VCaP (cell line): ENCODE measurements at regions not wholly inside any gene's neighbourhood (a gene's known extent, or its start where the extent isn't known, plus 50 kb on each side); places are given as distances from the start of the nearest gene placed in this dataset.

Experiments used
- H3K27ac ChIP-seq: fragments of 450-650 bp; 2 replicates; pipeline ENCODE4 v1.5.1; 2017
- TF ChIP-seq, protein P1 (sequence below): fragments of 450-650 bp; conservative IDR thresholded peaks from 2 replicates; pipeline ENCODE4 v1.5.1; 2017; ENCODE audit warnings: mild to moderate bottlenecking, moderate library complexity

GRCh38 chr2:23100406-23100805 is 284.6 kb upstream of the KLHL29 start:
- TF ChIP-seq, protein P1, sequence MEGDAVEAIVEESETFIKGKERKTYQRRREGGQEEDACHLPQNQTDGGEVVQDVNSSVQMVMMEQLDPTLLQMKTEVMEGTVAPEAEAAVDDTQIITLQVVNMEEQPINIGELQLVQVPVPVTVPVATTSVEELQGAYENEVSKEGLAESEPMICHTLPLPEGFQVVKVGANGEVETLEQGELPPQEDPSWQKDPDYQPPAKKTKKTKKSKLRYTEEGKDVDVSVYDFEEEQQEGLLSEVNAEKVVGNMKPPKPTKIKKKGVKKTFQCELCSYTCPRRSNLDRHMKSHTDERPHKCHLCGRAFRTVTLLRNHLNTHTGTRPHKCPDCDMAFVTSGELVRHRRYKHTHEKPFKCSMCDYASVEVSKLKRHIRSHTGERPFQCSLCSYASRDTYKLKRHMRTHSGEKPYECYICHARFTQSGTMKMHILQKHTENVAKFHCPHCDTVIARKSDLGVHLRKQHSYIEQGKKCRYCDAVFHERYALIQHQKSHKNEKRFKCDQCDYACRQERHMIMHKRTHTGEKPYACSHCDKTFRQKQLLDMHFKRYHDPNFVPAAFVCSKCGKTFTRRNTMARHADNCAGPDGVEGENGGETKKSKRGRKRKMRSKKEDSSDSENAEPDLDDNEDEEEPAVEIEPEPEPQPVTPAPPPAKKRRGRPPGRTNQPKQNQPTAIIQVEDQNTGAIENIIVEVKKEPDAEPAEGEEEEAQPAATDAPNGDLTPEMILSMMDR = no peak

DNA sequence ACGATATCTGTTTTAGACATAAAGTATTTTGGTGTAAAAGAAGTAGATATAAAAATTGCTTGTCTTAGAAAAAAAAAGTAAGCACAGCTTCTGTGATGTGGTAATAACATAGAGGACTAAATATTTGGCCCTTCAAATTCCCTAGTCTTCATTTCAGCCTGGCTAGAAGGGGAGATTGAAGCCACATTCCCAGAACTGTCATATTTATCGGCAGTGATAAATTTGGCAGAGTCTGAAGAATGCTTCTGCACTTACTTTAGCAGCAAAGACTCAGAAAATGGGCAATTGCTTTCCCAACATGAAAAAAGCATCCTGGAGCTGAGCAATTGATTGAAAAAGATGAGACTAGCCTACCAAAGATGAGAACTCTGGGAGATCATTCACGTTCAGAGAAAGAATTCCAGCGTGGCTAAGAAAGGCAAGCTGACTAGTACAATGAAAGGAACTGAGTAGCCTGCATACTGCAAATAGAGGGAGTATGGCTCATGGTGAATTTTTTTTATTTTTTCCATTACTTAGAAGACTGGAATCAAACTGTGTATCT is 278.7 kb upstream of the KLHL29 start:
- TF ChIP-seq, protein P1 = no peak
- no peak overlapping the region for H3K27ac ChIP-seq

More at GRCh38 chr2:23100406-23100805, 284.6 kb upstream of the KLHL29 start:
- H3K27ac ChIP-seq = no peak overlapping the region

DNA sequence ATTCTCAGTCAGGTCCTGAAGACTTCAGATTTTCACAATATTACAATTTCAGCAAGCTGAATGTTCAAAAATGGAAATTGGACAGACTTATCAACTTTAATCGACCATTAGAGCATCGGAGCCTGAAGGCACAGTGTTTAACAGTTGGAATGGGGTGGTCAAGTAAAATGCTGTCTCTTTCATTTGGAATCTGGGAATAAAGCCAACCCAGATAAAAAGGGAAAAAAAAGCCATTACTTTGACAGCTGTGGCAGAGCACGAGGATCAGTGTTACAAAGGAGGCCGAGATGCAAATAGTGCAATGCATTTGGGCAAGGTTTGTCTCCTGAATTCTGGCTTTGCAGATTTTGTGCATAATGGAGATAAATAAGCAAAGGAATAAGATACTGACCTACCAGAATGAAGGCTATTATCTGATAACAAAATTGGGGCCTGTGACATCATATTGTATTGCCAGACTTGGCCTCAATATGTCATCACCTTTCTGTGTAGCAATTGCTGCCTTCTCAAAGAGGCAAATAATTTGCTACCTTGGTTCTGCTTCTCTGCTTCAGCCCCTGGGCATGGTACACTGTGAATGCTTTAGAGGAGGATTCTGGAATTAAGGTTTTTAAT is 277.5 kb upstream of the KLHL29 start:
- no peak overlapping the region for H3K27ac ChIP-seq
- TF ChIP-seq, protein P1 = no peak

DNA sequence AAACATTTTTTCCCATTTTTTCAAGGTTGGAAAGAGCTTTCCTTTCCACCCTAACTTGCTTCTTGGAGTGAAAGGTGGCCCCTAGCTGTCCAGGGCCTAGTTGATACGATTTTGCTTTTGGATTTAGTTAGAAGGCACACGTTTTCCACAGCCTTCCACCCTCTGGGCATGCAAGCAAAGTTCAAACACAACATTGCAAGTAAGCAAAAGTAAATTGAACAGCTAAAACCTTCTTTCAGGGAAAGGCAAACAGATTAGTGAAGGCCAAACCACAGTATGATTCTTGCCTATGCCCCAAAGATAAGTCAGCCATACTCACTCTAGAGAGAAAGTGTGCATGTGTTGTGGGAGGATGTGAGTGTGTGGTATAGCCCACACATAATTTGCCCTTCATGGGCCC is 273.7 kb upstream of the KLHL29 start:
- TF ChIP-seq, protein P1 = no peak
- no peak overlapping the region for H3K27ac ChIP-seq

DNA sequence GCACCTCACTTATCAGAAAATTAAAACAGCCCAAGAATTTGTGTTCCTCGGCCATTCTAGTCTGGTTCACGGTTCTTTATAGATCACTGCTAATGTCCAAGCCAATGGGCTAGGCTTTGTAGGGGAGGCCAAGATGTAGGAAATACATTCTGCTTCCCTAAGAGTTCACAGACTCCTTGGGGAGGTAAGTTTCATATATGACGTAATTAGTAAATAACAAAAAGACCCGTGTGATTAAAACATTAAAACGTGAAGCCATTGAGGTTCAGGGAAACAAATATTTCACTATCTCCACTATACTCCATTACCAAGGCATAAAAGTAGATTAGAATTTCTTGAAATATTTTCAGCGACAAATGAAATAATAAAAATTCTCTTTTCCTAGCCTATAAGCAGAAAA is 272.5 kb upstream of the KLHL29 start:
- TF ChIP-seq, protein P1 = no peak
- H3K27ac ChIP-seq = no peak overlapping the region

DNA sequence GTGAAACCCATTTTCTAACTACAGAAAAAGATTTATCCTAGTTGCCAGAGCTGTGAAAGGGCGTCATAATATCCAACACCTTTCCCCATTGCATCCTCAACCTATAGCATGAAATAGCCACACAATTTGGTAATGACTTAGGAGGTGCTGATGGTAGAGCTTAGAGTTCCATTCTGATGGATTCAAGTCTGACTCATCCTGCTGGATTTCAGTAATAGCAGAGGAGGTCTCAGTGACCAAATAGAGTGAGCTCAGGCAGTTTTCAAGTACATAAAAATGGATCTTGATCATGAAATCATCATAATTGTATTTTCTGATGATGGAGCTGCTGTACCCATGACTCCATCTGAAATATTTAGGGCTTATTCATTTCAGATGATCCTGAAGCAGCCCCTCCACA is 270.7 kb upstream of the KLHL29 start:
- TF ChIP-seq, protein P1 = no peak
- no peak overlapping the region for H3K27ac ChIP-seq

- no peak overlapping the region for H3K27ac ChIP-seq
- TF ChIP-seq, protein P1 = no peak
These were observed 266.7 kb upstream of the KLHL29 start for GRCh38 chr2:23118313-23118712.
